C4-2B (cell line): ENCODE measurements at regions not wholly inside any gene's neighbourhood (a gene's known extent, or its start where the extent isn't known, plus 50 kb on each side); places are given as distances from the start of the nearest gene placed in this dataset.

Experiments used
- CTCF ChIP-seq: fragments of 450-650 bp; conservative IDR thresholded peaks from 2 replicates; pipeline ENCODE4 v1.5.1; 2017; ENCODE audit warnings: mild to moderate bottlenecking
- ZFX ChIP-seq: fragments of 450-650 bp; IDR thresholded peaks from 2 replicates; pipeline ENCODE4 v1.6.1; 2017

GRCh38 chr10:117775526-117775925 is 233.0 kb downstream of the EMX2 start:
- TF ChIP-seq CTCF (no peak), ZFX (no peak)
